ENCODE measurements at regions not wholly inside any gene's neighbourhood (a gene's known extent, or its start where the extent isn't known, plus 50 kb on each side); places are given as distances from the start of the nearest gene placed in this dataset.
A peak's percentile ranks its signal among the peaks of the same experiment; 100 is the strongest.

DNA sequence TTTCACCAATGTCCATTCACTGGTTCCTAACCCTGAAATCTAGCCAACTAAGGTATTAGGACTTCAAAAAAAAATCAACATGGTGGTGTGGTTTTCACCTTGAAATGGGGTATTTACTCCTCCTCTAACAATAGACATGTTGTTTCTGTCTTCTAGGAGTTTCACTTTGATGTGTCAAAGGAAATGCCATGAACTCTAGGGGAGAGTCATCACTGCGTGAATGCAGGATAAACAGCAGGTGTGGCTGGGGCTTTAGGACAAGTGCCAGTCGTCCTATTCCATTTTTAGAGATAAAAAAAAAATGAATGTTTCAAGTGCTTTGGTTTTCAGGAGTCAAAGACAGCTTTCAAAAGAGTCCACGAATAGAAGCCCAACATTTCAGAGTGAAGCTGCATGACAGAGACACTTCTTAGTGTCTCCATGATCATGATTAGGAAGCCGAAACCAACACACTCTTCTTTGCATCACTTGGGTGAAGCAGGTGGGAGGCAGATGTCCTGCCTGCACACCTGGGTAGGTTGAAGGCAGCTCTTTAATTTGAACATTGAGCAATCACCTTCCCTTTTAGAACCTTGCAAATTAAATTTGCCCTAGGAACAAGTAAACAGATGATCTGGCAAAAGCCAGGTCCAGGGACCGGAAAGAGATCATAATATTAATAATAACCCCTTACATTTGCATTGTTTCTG is 328.5 kb upstream of the PRDM1 start:
- no peak for DNase-seq (ENCODE audit: low read depth in 4 of 6, low spot score in 6 of 6)
- no peaks in the 10 kb centered on the region for H3K4me1 ChIP-seq (ENCODE audit: control insufficient read depth, insufficient read depth, low read length)
- 77% methylated on average over 3 of the region's 5 CpGs for WGBS (ENCODE audit: insufficient coverage)

DNA sequence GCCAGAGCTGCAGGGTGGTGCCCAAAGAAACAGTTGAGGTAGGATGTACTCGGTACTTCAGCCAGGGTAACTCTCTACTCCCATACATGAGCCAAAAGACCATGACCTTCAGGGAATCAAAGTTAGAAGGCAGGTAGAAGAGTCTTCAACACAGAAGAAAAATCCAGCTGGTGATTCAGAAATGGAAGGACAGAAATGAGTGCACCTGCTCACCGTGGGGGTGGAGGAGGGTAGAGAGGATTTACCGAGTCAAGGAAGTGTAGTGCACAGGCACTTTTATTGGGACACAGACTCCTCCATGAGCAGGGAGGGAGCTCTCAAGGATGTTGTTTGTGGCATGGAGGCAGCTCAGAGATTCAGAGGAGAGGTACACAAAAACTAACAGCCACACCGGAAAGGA is 330.3 kb upstream of the PRDM1 start:
- no peaks in the 10 kb centered on the region for H3K27me3 ChIP-seq (ENCODE audit: control insufficient read depth, insufficient read depth, low read length)

More for the DNA sequence above, 328.5 kb upstream of the PRDM1 start:
- H3K27me3 ChIP-seq (ENCODE audit: control insufficient read depth, insufficient read depth, low read length) = no peaks in the 10 kb centered on the region
- H3K27ac ChIP-seq (ENCODE audit: low read depth, low read length) = no peak overlapping the region
- H3K9me3 ChIP-seq (ENCODE audit: control insufficient read depth, insufficient read depth, low read length) = peaks cover 1% of the 10 kb centered on the region
- no peak overlapping the region for H3K4me3 ChIP-seq (ENCODE audit: low read depth, low read length)
- H3K36me3 ChIP-seq (ENCODE audit: control insufficient read depth, insufficient read depth, low read length) = no peaks in the 10 kb centered on the region

DNA sequence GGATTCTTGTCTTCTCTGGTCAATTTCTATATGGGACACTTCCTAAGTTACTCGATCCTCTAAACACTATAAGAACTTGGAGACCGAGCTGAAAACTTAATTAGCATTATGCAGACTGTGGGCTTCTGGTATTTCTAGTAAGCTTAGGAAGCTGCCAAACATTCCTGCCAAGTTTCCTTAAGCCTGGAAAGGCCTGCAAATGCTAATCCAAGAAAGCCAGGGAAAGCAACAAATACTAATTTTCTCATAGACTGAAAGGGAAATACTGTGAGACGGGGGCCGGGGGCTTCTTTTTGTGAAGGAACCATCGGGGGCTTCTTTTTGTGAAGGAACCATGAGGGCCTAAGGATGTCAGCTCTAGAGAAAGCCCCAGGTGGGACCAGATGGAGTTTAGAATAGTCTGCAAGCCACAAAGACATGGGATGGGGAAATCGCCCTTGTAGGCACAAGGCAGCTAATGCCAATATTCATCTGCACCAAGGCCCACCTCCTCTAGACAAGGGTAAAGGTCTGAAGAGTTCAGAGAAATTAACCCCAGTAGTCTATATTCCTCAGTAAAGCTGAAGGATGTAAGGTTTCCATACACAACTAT is 332.4 kb upstream of the PRDM1 start:
- H3K4me3 ChIP-seq (ENCODE audit: low read depth, low read length) = no peak overlapping the region
- peak in 5 of 6 donors; percentile 8 to 95 (median 17) for DNase-seq (ENCODE audit: low read depth in 4 of 6, low spot score in 6 of 6)
- H3K27me3 ChIP-seq (ENCODE audit: control insufficient read depth, insufficient read depth, low read length) = no peaks in the 10 kb centered on the region
- no peaks in the 10 kb centered on the region for H3K36me3 ChIP-seq (ENCODE audit: control insufficient read depth, insufficient read depth, low read length)
- H3K27ac ChIP-seq (ENCODE audit: low read depth, low read length) = no peak overlapping the region
- no peaks in the 10 kb centered on the region for H3K4me1 ChIP-seq (ENCODE audit: control insufficient read depth, insufficient read depth, low read length)
- 33% methylated on average over 3 of the region's 6 CpGs for WGBS (ENCODE audit: insufficient coverage)
- H3K9me3 ChIP-seq (ENCODE audit: control insufficient read depth, insufficient read depth, low read length) = peaks cover 1% of the 10 kb centered on the region

More for the DNA sequence above, 330.3 kb upstream of the PRDM1 start:
- WGBS (ENCODE audit: insufficient coverage) = 100% methylated on average over 2 of the region's 4 CpGs
- no peak for DNase-seq (ENCODE audit: low read depth in 4 of 6, low spot score in 6 of 6)
- no peak overlapping the region for H3K27ac ChIP-seq (ENCODE audit: low read depth, low read length)
- no peaks in the 10 kb centered on the region for H3K36me3 ChIP-seq (ENCODE audit: control insufficient read depth, insufficient read depth, low read length)
- H3K4me3 ChIP-seq (ENCODE audit: low read depth, low read length) = no peak overlapping the region
- H3K9me3 ChIP-seq (ENCODE audit: control insufficient read depth, insufficient read depth, low read length) = peaks cover 1% of the 10 kb centered on the region
- H3K4me1 ChIP-seq (ENCODE audit: control insufficient read depth, insufficient read depth, low read length) = no peaks in the 10 kb centered on the region

DNA sequence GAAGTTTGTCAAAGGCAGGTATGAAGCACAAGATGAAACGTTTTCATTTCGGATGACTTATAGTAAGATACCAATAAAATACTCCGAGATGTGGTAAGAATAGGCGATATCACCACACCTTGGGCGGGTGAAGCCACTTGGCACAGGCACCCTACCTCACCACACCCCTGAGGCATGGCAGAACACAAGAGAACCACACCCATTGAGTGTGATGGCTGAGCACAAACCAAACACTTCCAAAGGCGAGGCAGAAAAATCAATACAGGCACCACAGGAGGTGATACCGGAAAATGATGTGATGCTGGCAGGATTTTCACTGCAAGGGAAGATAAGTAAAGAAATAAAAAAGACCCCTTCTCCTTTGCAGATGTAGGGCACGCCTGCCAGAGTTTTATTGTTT is 332.9 kb upstream of the PRDM1 start:
- H3K4me1 ChIP-seq (ENCODE audit: control insufficient read depth, insufficient read depth, low read length) = no peaks in the 10 kb centered on the region
- H3K36me3 ChIP-seq (ENCODE audit: control insufficient read depth, insufficient read depth, low read length) = no peaks in the 10 kb centered on the region
- no peak overlapping the region for H3K27ac ChIP-seq (ENCODE audit: low read depth, low read length)
- WGBS (ENCODE audit: insufficient coverage) = no CpG with 5 or more reads among the region's 8 CpGs
- DNase-seq (ENCODE audit: low read depth in 4 of 6, low spot score in 6 of 6) = no peak
- no peaks in the 10 kb centered on the region for H3K27me3 ChIP-seq (ENCODE audit: control insufficient read depth, insufficient read depth, low read length)
- H3K4me3 ChIP-seq (ENCODE audit: low read depth, low read length) = no peak overlapping the region
- H3K9me3 ChIP-seq (ENCODE audit: control insufficient read depth, insufficient read depth, low read length) = peaks cover 1% of the 10 kb centered on the region

DNA sequence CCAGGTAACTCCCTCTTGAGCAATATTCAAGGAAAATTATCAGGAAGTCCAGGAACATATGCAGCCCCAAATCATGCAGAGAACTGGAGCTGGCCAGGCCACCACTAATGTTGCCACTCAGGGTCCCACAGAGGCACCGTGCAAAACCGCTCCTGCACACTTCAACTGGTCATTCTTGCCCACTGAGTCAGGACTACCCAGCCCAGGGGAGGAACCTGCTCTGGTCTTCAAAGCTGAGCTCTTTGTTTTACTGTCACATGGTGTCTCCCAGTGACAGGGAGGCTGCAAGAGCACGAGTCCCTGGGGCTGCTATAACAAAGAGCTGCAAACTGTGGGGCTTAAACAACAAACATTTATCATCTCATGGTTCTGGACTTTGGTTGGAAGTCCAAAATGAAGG is 336.0 kb upstream of the PRDM1 start:
- 100% methylated on average over 2 of the region's 3 CpGs for WGBS (ENCODE audit: insufficient coverage)
- Histone ChIP-seq H3K4me1 (ENCODE audit: control insufficient read depth, insufficient read depth, low read length) (no peaks in the 10 kb centered on the region), H3K9me3 (ENCODE audit: control insufficient read depth, insufficient read depth, low read length) (peaks cover 1% of the 10 kb centered on the region), H3K27me3 (ENCODE audit: control insufficient read depth, insufficient read depth, low read length) (no peaks in the 10 kb centered on the region), H3K36me3 (ENCODE audit: control insufficient read depth, insufficient read depth, low read length) (no peaks in the 10 kb centered on the region), H3K4me3 (ENCODE audit: low read depth, low read length) (no peak overlapping the region), H3K27ac (ENCODE audit: low read depth, low read length) (no peak overlapping the region)
- DNase-seq (ENCODE audit: low read depth in 4 of 6, low spot score in 6 of 6) = no peak

DNA sequence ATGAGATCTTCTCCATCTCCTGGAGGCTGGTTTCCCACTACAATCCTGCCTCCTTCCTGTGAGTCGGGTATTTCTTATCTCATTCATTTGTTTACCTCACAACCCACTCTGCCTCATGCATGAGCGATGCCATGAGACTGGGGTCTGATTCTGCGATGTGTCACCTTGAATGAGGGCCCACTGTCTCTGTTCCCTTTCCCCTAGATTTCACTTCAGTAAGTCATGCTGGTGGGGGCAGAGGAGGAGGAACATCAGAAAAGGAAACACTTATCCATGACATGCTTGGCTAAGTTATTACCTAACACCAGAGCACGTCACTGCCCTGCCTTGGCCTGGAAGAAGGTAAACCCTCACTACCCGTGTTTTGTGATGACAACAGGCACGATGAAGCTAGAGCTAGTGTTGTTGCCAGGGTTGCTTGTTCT is 337.4 kb upstream of the PRDM1 start:
- Histone ChIP-seq H3K27ac (ENCODE audit: low read depth, low read length) (no peak overlapping the region), H3K4me1 (ENCODE audit: control insufficient read depth, insufficient read depth, low read length) (no peaks in the 10 kb centered on the region)
- DNase-seq (ENCODE audit: low read depth in 4 of 6, low spot score in 6 of 6) = no peak

DNA sequence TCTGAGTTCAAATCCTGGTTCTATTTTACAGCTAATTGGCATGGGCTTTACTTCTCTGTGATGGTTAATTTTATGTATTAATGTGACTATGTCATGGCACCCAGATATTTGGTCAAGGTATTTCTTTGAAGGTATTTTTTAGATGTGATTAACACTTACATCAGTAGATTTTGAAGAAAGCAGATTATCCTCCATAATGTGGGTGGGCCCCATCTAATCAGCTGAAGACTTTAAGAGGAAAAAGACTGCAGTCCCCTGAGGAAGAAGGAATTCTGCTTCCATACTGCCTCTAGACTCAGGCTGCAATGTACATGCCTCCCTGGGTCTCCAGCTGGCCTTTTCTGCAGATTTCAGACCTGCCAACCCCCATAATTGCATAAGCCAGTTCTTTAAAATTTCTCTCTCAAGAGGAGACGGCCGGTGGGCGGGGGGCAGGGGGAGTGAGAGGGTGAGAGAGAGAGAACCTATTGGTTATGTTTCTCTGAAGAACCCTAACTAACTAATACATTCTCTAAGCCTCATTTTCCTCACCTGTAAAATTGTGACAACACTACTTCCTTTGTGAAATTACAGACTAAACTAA is 338.2 kb upstream of the PRDM1 start:
- no peak for DNase-seq (ENCODE audit: low read depth in 4 of 6, low spot score in 6 of 6)
- WGBS (ENCODE audit: insufficient coverage) = no CpG with 5 or more reads among the region's 3 CpGs

More for the DNA sequence above, 337.4 kb upstream of the PRDM1 start:
- no peaks in the 10 kb centered on the region for H3K27me3 ChIP-seq (ENCODE audit: control insufficient read depth, insufficient read depth, low read length)
- H3K9me3 ChIP-seq (ENCODE audit: control insufficient read depth, insufficient read depth, low read length) = no peaks in the 10 kb centered on the region
- WGBS (ENCODE audit: insufficient coverage) = 71% methylated on average over 1 of the region's 6 CpGs
- no peak overlapping the region for H3K4me3 ChIP-seq (ENCODE audit: low read depth, low read length)
- H3K36me3 ChIP-seq (ENCODE audit: control insufficient read depth, insufficient read depth, low read length) = no peaks in the 10 kb centered on the region

DNA sequence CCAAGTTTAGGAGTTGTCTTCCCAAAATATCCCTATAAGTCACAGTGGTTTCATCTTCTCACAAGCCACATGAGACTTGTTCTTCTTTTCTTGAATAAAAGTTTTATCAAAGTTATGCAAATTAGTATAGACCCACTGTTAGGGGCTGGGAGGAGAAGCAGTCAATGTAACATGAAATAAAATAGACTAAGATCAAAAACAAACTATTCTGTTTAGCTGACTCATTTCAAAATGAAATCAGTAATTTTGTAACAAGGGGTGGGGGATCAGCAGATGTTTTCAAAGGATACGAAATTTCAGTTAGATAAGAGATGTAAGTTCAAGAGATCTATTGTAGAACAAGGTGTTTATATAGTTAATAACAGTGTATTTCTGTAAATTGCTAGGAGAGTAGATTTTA is 339.6 kb upstream of the PRDM1 start:
- WGBS (ENCODE audit: insufficient coverage) = no CpG with 5 or more reads among the region's 1 CpG
- no peaks in the 10 kb centered on the region for H3K27me3 ChIP-seq (ENCODE audit: control insufficient read depth, insufficient read depth, low read length)
- no peak overlapping the region for H3K27ac ChIP-seq (ENCODE audit: low read depth, low read length)
- no peaks in the 10 kb centered on the region for H3K4me1 ChIP-seq (ENCODE audit: control insufficient read depth, insufficient read depth, low read length)
- no peaks in the 10 kb centered on the region for H3K36me3 ChIP-seq (ENCODE audit: control insufficient read depth, insufficient read depth, low read length)
- no peak for DNase-seq (ENCODE audit: low read depth in 4 of 6, low spot score in 6 of 6)
- H3K4me3 ChIP-seq (ENCODE audit: low read depth, low read length) = no peak overlapping the region
- H3K9me3 ChIP-seq (ENCODE audit: control insufficient read depth, insufficient read depth, low read length) = no peaks in the 10 kb centered on the region

More for the DNA sequence above, 338.2 kb upstream of the PRDM1 start:
- Histone ChIP-seq H3K9me3 (ENCODE audit: control insufficient read depth, insufficient read depth, low read length) (no peaks in the 10 kb centered on the region), H3K27me3 (ENCODE audit: control insufficient read depth, insufficient read depth, low read length) (no peaks in the 10 kb centered on the region), H3K4me1 (ENCODE audit: control insufficient read depth, insufficient read depth, low read length) (no peaks in the 10 kb centered on the region), H3K36me3 (ENCODE audit: control insufficient read depth, insufficient read depth, low read length) (no peaks in the 10 kb centered on the region), H3K27ac (ENCODE audit: low read depth, low read length) (no peak overlapping the region), H3K4me3 (ENCODE audit: low read depth, low read length) (no peak overlapping the region)

DNA sequence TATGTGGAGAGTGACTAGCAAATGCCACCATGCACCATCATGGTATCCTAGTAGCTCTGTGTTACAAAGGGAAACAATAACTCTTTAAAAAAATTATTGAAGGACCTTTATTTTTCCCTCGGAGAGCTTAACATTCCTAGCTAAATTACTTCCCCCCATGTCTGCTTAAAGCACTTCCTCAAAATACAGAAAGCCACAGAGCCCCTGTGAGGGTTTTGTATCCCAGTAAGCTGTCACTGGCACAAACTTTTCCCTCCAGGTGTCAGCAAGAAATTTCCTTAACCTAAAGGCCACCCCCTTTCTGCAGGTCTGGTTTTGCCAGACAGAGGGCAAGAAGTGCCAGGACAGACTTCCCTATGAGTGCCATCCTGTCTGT is 340.0 kb upstream of the PRDM1 start:
- no peak for DNase-seq (ENCODE audit: low read depth in 4 of 6, low spot score in 6 of 6)
- no peaks in the 10 kb centered on the region for H3K27me3 ChIP-seq (ENCODE audit: control insufficient read depth, insufficient read depth, low read length)
- no peaks in the 10 kb centered on the region for H3K4me1 ChIP-seq (ENCODE audit: control insufficient read depth, insufficient read depth, low read length)
- H3K9me3 ChIP-seq (ENCODE audit: control insufficient read depth, insufficient read depth, low read length) = no peaks in the 10 kb centered on the region
- 20% methylated on average over 1 of the region's 1 CpG for WGBS (ENCODE audit: insufficient coverage)
- no peak overlapping the region for H3K27ac ChIP-seq (ENCODE audit: low read depth, low read length)
- no peaks in the 10 kb centered on the region for H3K36me3 ChIP-seq (ENCODE audit: control insufficient read depth, insufficient read depth, low read length)
- H3K4me3 ChIP-seq (ENCODE audit: low read depth, low read length) = no peak overlapping the region

Data from spinal cord (tissue), 9 donors.